ENCODE measurements at regions not wholly inside any gene's neighbourhood (a gene's known extent, or its start where the extent isn't known, plus 50 kb on each side); places are given as distances from the start of the nearest gene placed in this dataset.
"Not testable (repeated sequence)": the region's sequence is repeated elsewhere in the genome, so short reads cannot be mapped to it uniquely, and the experiment has no call there.

GRCh38 chr15:79570004-79570403 is 137.9 kb downstream of the MINAR1 start:
- Histone ChIP-seq H2BK5ac (ENCODE audit: low read length) (no peak overlapping the region), H2BK120ac (ENCODE audit: low read depth, low read length) (no peak overlapping the region), H3K9me3 (replicated peaks in 1 of 2; ENCODE audit: control insufficient read depth in 2 of 2, insufficient read depth in 1 of 2, low read depth in 1 of 2, low read length in 2 of 2) (peaks cover 0 to 3% of the 10 kb centered on the region in 2 donors), H2AK5ac (ENCODE audit: low read depth, low read length) (no peak overlapping the region), H2BK12ac (ENCODE audit: low read length) (no peak overlapping the region), H2AFZ (ENCODE audit: low read length) (no peak overlapping the region), H3K36me3 (replicated peaks in 1 of 2; ENCODE audit: control insufficient read depth in 2 of 2, insufficient read depth in 2 of 2, low read length in 2 of 2) (no peaks in the 10 kb centered on the region), H3K4me2 (ENCODE audit: insufficient read depth, low read length, poor library complexity, severe bottlenecking) (no peak overlapping the region), H3K23ac (ENCODE audit: low read depth, low read length, poor library complexity) (no peak overlapping the region), H3K27me3 (ENCODE audit: control insufficient read depth in 3 of 3, insufficient read depth in 3 of 3, low read depth in 1 of 3, low read length in 3 of 3) (no peaks in the 10 kb centered on the region), H3K4me3 (ENCODE audit: low read length in 2 of 2) (no peak overlapping the region), H3K79me1 (ENCODE audit: low read depth, low read length) (no peaks in the 10 kb centered on the region), H3K14ac (ENCODE audit: low read length) (no peak overlapping the region), H4K91ac (ENCODE audit: low read depth, low read length, poor library complexity) (no peak overlapping the region), H4K8ac (ENCODE audit: low read depth, low read length) (no peak overlapping the region), H3K18ac (ENCODE audit: low read length) (no peak overlapping the region), H3K4me1 (ENCODE audit: control insufficient read depth in 2 of 2, insufficient read depth in 1 of 2, low read depth in 1 of 2, low read length in 2 of 2) (no peaks in the 10 kb centered on the region), H3K9ac (ENCODE audit: low read depth, low read length, poor library complexity) (no peak overlapping the region), H3K4ac (ENCODE audit: low read length) (no peak overlapping the region), H3K27ac (replicated peaks; ENCODE audit: low read length) (no peak overlapping the region), H2BK15ac (ENCODE audit: low read length) (no peak overlapping the region)
- DNase-seq (ENCODE audit: low spot score): no peak
- WGBS, 2 donors (ENCODE audit: extremely low coverage in 2 of 2, insufficient read length in 2 of 2, insufficient replicate concordance in 1 of 2): no CpG with 5 or more reads among the region's 2 CpGs

GRCh38 chr15:79572691-79573404 is 140.7 kb downstream of the MINAR1 start:
- no peak overlapping the region for H3K4me3 ChIP-seq (ENCODE audit: low read length in 2 of 2)
- no peak overlapping the region for H3K14ac ChIP-seq (ENCODE audit: low read length)
- no peak overlapping the region for H2AK5ac ChIP-seq (ENCODE audit: low read depth, low read length)
- H2BK5ac ChIP-seq (ENCODE audit: low read length): no peak overlapping the region
- H3K4me1 ChIP-seq (ENCODE audit: control insufficient read depth in 2 of 2, insufficient read depth in 1 of 2, low read depth in 1 of 2, low read length in 2 of 2): no peaks in the 10 kb centered on the region
- no peaks in the 10 kb centered on the region for H3K79me1 ChIP-seq (ENCODE audit: low read depth, low read length)
- WGBS, 2 donors (ENCODE audit: extremely low coverage in 2 of 2, insufficient read length in 2 of 2, insufficient replicate concordance in 1 of 2): no CpG with 5 or more reads among the region's 6 CpGs
- H4K91ac ChIP-seq (ENCODE audit: low read depth, low read length, poor library complexity): no peak overlapping the region
- no peak overlapping the region for H3K9ac ChIP-seq (ENCODE audit: low read depth, low read length, poor library complexity)
- H3K4ac ChIP-seq (ENCODE audit: low read length): no peak overlapping the region
- peaks cover 0 to 4% (median 0%) of the 10 kb centered on the region in 3 experiments for H3K27me3 ChIP-seq (ENCODE audit: control insufficient read depth in 3 of 3, insufficient read depth in 3 of 3, low read depth in 1 of 3, low read length in 3 of 3)
- no peak overlapping the region for H2BK12ac ChIP-seq (ENCODE audit: low read length)
- no peak for DNase-seq (ENCODE audit: low spot score)
- no peak overlapping the region for H3K18ac ChIP-seq (ENCODE audit: low read length)
- H3K9me3 ChIP-seq (replicated peaks in 1 of 2; ENCODE audit: control insufficient read depth in 2 of 2, insufficient read depth in 1 of 2, low read depth in 1 of 2, low read length in 2 of 2): peaks cover 0 to 3% of the 10 kb centered on the region in 2 donors
- H3K23ac ChIP-seq (ENCODE audit: low read depth, low read length, poor library complexity): no peak overlapping the region
- H2AFZ ChIP-seq (ENCODE audit: low read length): no peak overlapping the region
- no peak overlapping the region for H3K27ac ChIP-seq (replicated peaks; ENCODE audit: low read length)
- no peak overlapping the region for H3K4me2 ChIP-seq (ENCODE audit: insufficient read depth, low read length, poor library complexity, severe bottlenecking)
- no peak overlapping the region for H2BK15ac ChIP-seq (ENCODE audit: low read length)
- H2BK120ac ChIP-seq (ENCODE audit: low read depth, low read length): no peak overlapping the region
- H4K8ac ChIP-seq (ENCODE audit: low read depth, low read length): no peak overlapping the region
- no peaks in the 10 kb centered on the region for H3K36me3 ChIP-seq (replicated peaks in 1 of 2; ENCODE audit: control insufficient read depth in 2 of 2, insufficient read depth in 2 of 2, low read length in 2 of 2)

GRCh38 chr15:79574431-79575273 is 142.5 kb downstream of the MINAR1 start:
- H3K14ac ChIP-seq (ENCODE audit: low read length); DNase-seq (ENCODE audit: low spot score); H2AK5ac ChIP-seq (ENCODE audit: low read depth, low read length); H2AFZ ChIP-seq (ENCODE audit: low read length); H3K9ac ChIP-seq (ENCODE audit: low read depth, low read length, poor library complexity); H4K8ac ChIP-seq (ENCODE audit: low read depth, low read length); H3K4me2 ChIP-seq (ENCODE audit: insufficient read depth, low read length, poor library complexity, severe bottlenecking); H3K9me3 ChIP-seq (replicated peaks in 1 of 2; ENCODE audit: control insufficient read depth in 2 of 2, insufficient read depth in 1 of 2, low read depth in 1 of 2, low read length in 2 of 2); H3K27ac ChIP-seq (replicated peaks; ENCODE audit: low read length); H2BK120ac ChIP-seq (ENCODE audit: low read depth, low read length); H3K36me3 ChIP-seq (replicated peaks in 1 of 2; ENCODE audit: control insufficient read depth in 2 of 2, insufficient read depth in 2 of 2, low read length in 2 of 2); H3K23ac ChIP-seq (ENCODE audit: low read depth, low read length, poor library complexity); H2BK12ac ChIP-seq (ENCODE audit: low read length); H3K4me3 ChIP-seq (ENCODE audit: low read length in 2 of 2); H3K79me1 ChIP-seq (ENCODE audit: low read depth, low read length); H4K91ac ChIP-seq (ENCODE audit: low read depth, low read length, poor library complexity); H3K27me3 ChIP-seq (ENCODE audit: control insufficient read depth in 3 of 3, insufficient read depth in 3 of 3, low read depth in 1 of 3, low read length in 3 of 3); H3K4ac ChIP-seq (ENCODE audit: low read length); H2BK15ac ChIP-seq (ENCODE audit: low read length); H2BK5ac ChIP-seq (ENCODE audit: low read length); H3K18ac ChIP-seq (ENCODE audit: low read length); H3K4me1 ChIP-seq (ENCODE audit: control insufficient read depth in 2 of 2, insufficient read depth in 1 of 2, low read depth in 1 of 2, low read length in 2 of 2): not testable (repeated sequence)
- no CpG with 5 or more reads among the region's 2 CpGs for WGBS, 2 donors (ENCODE audit: extremely low coverage in 2 of 2, insufficient read length in 2 of 2, insufficient replicate concordance in 1 of 2)

- H3K79me1 ChIP-seq (ENCODE audit: low read depth, low read length): no peaks in the 10 kb centered on the region
- H2BK15ac ChIP-seq (ENCODE audit: low read length): no peak overlapping the region
- no peak overlapping the region for H4K8ac ChIP-seq (ENCODE audit: low read depth, low read length)
- no peak overlapping the region for H3K27ac ChIP-seq (replicated peaks; ENCODE audit: low read length)
- no peaks in the 10 kb centered on the region for H3K36me3 ChIP-seq (replicated peaks in 1 of 2; ENCODE audit: control insufficient read depth in 2 of 2, insufficient read depth in 2 of 2, low read length in 2 of 2)
- no peak overlapping the region for H2AFZ ChIP-seq (ENCODE audit: low read length)
- H2BK12ac ChIP-seq (ENCODE audit: low read length): no peak overlapping the region
- no peak overlapping the region for H3K4ac ChIP-seq (ENCODE audit: low read length)
- H3K27me3 ChIP-seq (ENCODE audit: control insufficient read depth in 3 of 3, insufficient read depth in 3 of 3, low read depth in 1 of 3, low read length in 3 of 3): peaks cover 0 to under 1% (median 0%) of the 10 kb centered on the region in 3 experiments
- H2AK5ac ChIP-seq (ENCODE audit: low read depth, low read length): no peak overlapping the region
- no peak overlapping the region for H3K18ac ChIP-seq (ENCODE audit: low read length)
- DNase-seq (ENCODE audit: low spot score): no peak
- H2BK5ac ChIP-seq (ENCODE audit: low read length): no peak overlapping the region
- no peak overlapping the region for H3K4me3 ChIP-seq (ENCODE audit: low read length in 2 of 2)
- H3K23ac ChIP-seq (ENCODE audit: low read depth, low read length, poor library complexity): no peak overlapping the region
- H3K14ac ChIP-seq (ENCODE audit: low read length): no peak overlapping the region
- no peaks in the 10 kb centered on the region for H3K4me1 ChIP-seq (ENCODE audit: control insufficient read depth in 2 of 2, insufficient read depth in 1 of 2, low read depth in 1 of 2, low read length in 2 of 2)
- no peak overlapping the region for H3K4me2 ChIP-seq (ENCODE audit: insufficient read depth, low read length, poor library complexity, severe bottlenecking)
- H3K9me3 ChIP-seq (replicated peaks in 1 of 2; ENCODE audit: control insufficient read depth in 2 of 2, insufficient read depth in 1 of 2, low read depth in 1 of 2, low read length in 2 of 2): no peaks in the 10 kb centered on the region
- no peak overlapping the region for H4K91ac ChIP-seq (ENCODE audit: low read depth, low read length, poor library complexity)
- no peak overlapping the region for H3K9ac ChIP-seq (ENCODE audit: low read depth, low read length, poor library complexity)
- H2BK120ac ChIP-seq (ENCODE audit: low read depth, low read length): no peak overlapping the region
These were observed 150.5 kb downstream of the MINAR1 start for GRCh38 chr15:79582650-79583049.
